HepG2 (cell line): ENCODE measurements at regions not wholly inside any gene's neighbourhood (a gene's known extent, or its start where the extent isn't known, plus 50 kb on each side); places are given as distances from the start of the nearest gene placed in this dataset.

Experiments used
- ATAC-seq: fragments of 200-7000 bp; cut with Tn5 transposase; 3 replicates; pipeline ENCODE4 v1.9.1; 2020; ENCODE audit warnings: mild to moderate bottlenecking, moderate library complexity
- BruUV-seq: library from RNA; stranded (reverse); fragments of 400-500 nt; replicated peaks from 2 replicates; lab custom pipeline; 2021; lab: Mats Ljungman, UMichigan
- CTCF ChIA-PET: fragments of 300-600 bp; formaldehyde crosslinking; extraction: SDS; loops from one replicate; lab custom pipeline; 2021; ENCODE audit warnings: low total read pairs, inconsistent platforms, low intra/inter-chr PET ratio; lab: Yijun Ruan, JAX
- POLR2A ChIA-PET: fragments of 350-600 bp; sonication (Branson Sonifier 250); formaldehyde crosslinking; loops from one replicate; lab custom pipeline; 2020; ENCODE audit warnings: antibody characterized with exemption, inconsistent platforms; lab: Yijun Ruan, JAX
- DNase-seq: peaks from one replicate; pipeline ENCODE4 v3.0.0-alpha.2; 2015; ENCODE audit warnings: low spot score
- FAIRE-seq: peaks from 3 replicates; lab custom pipeline; 2011; peaks lifted over from hg19 to GRCh38; lab: Jason Lieb, UNC
- H2AFZ ChIP-seq: one replicate; pipeline ENCODE4 v1.6.1; 2011; ENCODE audit warnings: low read length, inconsistent platforms
- H3K27ac ChIP-seq: fragments of 300-600 bp; 3 replicates; pipeline ENCODE4 v1.8.0; 2011; ENCODE audit warnings: mixed run types, mild to moderate bottlenecking, mixed read lengths, low read length, inconsistent platforms; ENCODE audit not compliant: insufficient read depth; ENCODE audit errors: extremely low read length
- H3K27me3 ChIP-seq, 2 experiments: fragments of 200-600 bp in 1 of 2; 2 replicates in 1 of 2; 3 replicates in 1 of 2; pipeline versions ENCODE4 v1.6.0 to v1.8.0; 2011; ENCODE audit warnings: low read length in 2 of 2, mild to moderate bottlenecking in 2 of 2, moderate library complexity in 2 of 2, inconsistent platforms in 1 of 2; ENCODE audit not compliant: insufficient read depth in 2 of 2, control insufficient read depth in 1 of 2
- H3K36me3 ChIP-seq, 2 experiments: fragments of 200-600 bp in 1 of 2; replicated peaks in 1 of 2; 2 replicates in 1 of 2; 3 replicates in 1 of 2; pipeline versions ENCODE4 v1.5.1 to v1.8.0; 2011; ENCODE audit warnings: low read length in 2 of 2, inconsistent platforms in 1 of 2; ENCODE audit not compliant: insufficient read depth in 2 of 2, control insufficient read depth in 1 of 2
- H3K4me1 ChIP-seq: 2 replicates; pipeline ENCODE4 v1.5.1; 2012; ENCODE audit warnings: low read length, inconsistent platforms; ENCODE audit not compliant: insufficient read depth
- H3K4me2 ChIP-seq: 2 replicates; pipeline ENCODE4 v1.6.0; 2011; ENCODE audit warnings: low read depth, low read length, inconsistent platforms
- H3K4me3 ChIP-seq, 3 experiments: fragments of 200-600 bp in 1 of 3; sonication (generic), shearing (Covaris generic) in 1 of 3; replicated peaks in 1 of 3; 2 replicates each; pipeline ENCODE4 v1.5.1; 2011 to 2016; ENCODE audit warnings: low read length in 3 of 3, inconsistent platforms in 2 of 3, low read depth in 2 of 3, mild to moderate bottlenecking in 2 of 3, control low read depth in 1 of 3, mixed read lengths in 1 of 3; ENCODE audit not compliant: insufficient read depth in 1 of 3
- H3K79me2 ChIP-seq: one replicate; pipeline ENCODE4 v1.6.1; 2011; ENCODE audit warnings: low read length, inconsistent platforms; ENCODE audit not compliant: insufficient read depth
- H3K9ac ChIP-seq: 2 replicates; pipeline ENCODE4 v1.6.0; 2011; ENCODE audit warnings: mild to moderate bottlenecking, low read depth, low read length, inconsistent platforms; ENCODE audit not compliant: insufficient read depth
- H3K9me3 ChIP-seq: 2 replicates; pipeline ENCODE4 v1.5.1; 2012; ENCODE audit warnings: mild to moderate bottlenecking, low read length
- H4K20me1 ChIP-seq: 2 replicates; pipeline ENCODE4 v1.6.0; 2011; ENCODE audit warnings: inconsistent platforms, mild to moderate bottlenecking, low read length, moderate library complexity; ENCODE audit not compliant: insufficient read depth
- EHMT2 ChIP-seq: fragments of 200-600 bp; sonication (generic); IDR thresholded peaks from 2 replicates; pipeline ENCODE4 v1.7.0; 2017; ENCODE audit warnings: antibody characterized with exemption, low read depth, low read length, borderline replicate concordance
- ELF4 ChIP-seq: sonication (generic); formaldehyde crosslinking; IDR thresholded peaks from 2 replicates; pipeline ENCODE4 v1.5.0; 2020; ENCODE audit warnings: missing genetic modification reagents, mild to moderate bottlenecking, moderate library complexity, borderline replicate concordance
- HNF4A ChIP-seq: sonication (generic); formaldehyde crosslinking; IDR thresholded peaks from 2 replicates; pipeline ENCODE4 v1.4.0; 2020; ENCODE audit warnings: missing genetic modification reagents
- HNF4G ChIP-seq, 2 experiments: sonication (generic) in 1 of 2; formaldehyde crosslinking in 1 of 2; IDR thresholded peaks; 2 replicates each; pipeline versions ENCODE4 v1.4.0 to v1.6.1; 2011 to 2020; ENCODE audit warnings: borderline replicate concordance in 2 of 2, low read depth in 2 of 2, mild to moderate bottlenecking in 2 of 2, low read length in 1 of 2, missing genetic modification reagents in 1 of 2, moderate library complexity in 1 of 2
- KDM3A ChIP-seq: IDR thresholded peaks from 2 replicates; pipeline ENCODE4 v1.6.1; 2018; ENCODE audit warnings: low read depth, missing compliant biosample characterization
- KLF16 ChIP-seq, 2 experiments: sonication (generic) in 1 of 2; formaldehyde crosslinking in 1 of 2; IDR thresholded peaks; 2 replicates each; pipeline versions ENCODE4 v1.6.1 to v1.8.0; 2016 to 2023; ENCODE audit warnings: missing genetic modification reagents in 2 of 2, missing compliant biosample characterization in 1 of 2
- MAFG ChIP-seq: sonication (generic); formaldehyde crosslinking; IDR thresholded peaks from 2 replicates; pipeline ENCODE4 v1.5.1; 2020; ENCODE audit warnings: mild to moderate bottlenecking, missing genetic modification reagents
- NRL ChIP-seq: sonication (generic); formaldehyde crosslinking; IDR thresholded peaks from 2 replicates; pipeline ENCODE4 v1.5.0; 2020; ENCODE audit warnings: missing genetic modification reagents, mild to moderate bottlenecking, moderate library complexity, borderline replicate concordance
- PHB2 ChIP-seq: fragments of 450-650 bp; IDR thresholded peaks from 2 replicates; pipeline ENCODE4 v1.6.1; 2018; ENCODE audit not compliant: partially characterized antibody
- U2AF1 ChIP-seq: fragments of 200-400 bp; formaldehyde crosslinking; optimal IDR thresholded peaks from 2 replicates; pipeline ENCODE3; 2017; ENCODE audit warnings: mild to moderate bottlenecking, low read depth, low read length
- ZNF17 ChIP-seq: sonication (generic); formaldehyde crosslinking; IDR thresholded peaks from 2 replicates; pipeline ENCODE4 v1.5.0; 2020; ENCODE audit warnings: mild to moderate bottlenecking, missing genetic modification reagents
- ZNF747 ChIP-seq: sonication (generic); formaldehyde crosslinking; IDR thresholded peaks from 2 replicates; pipeline ENCODE4 v1.8.1; 2023; ENCODE audit warnings: missing genetic modification reagents, mild to moderate bottlenecking, borderline replicate concordance
- ZNF780A ChIP-seq: sonication (generic); formaldehyde crosslinking; IDR thresholded peaks from 2 replicates; pipeline ENCODE4 v1.8.0; 2022; ENCODE audit warnings: mild to moderate bottlenecking, missing genetic modification reagents, moderate library complexity
- WGBS: methylation state at CpG from one replicate; pipeline ENCODE4 v1.1.6; 2017; ENCODE audit warnings: low lambda C conversion rate; 5-methylcytosine and 5-hydroxymethylcytosine counted together
- in situ Hi-C: cut with HindIII; loops from 2 replicates; pipeline ENCODE4 v1.10.0; 2017; ENCODE audit warnings: low pct_unique_long_range_greater_than_20kb; ENCODE audit not compliant: extremely low pct_ligation_motif_present
- intact Hi-C: fragments of 100-400 bp; cut with micrococcal nuclease; formaldehyde crosslinking; loops from one replicate; pipeline ENCODE4 v1.10.0; 2022; ENCODE audit not compliant: unreplicated experiment
- TF ChIP-seq, protein P1 (sequence below): sonication (generic); formaldehyde crosslinking; conservative IDR thresholded peaks from 2 replicates; pipeline ENCODE4 v1.4.0; 2020; ENCODE audit warnings: missing genetic modification reagents
- TF ChIP-seq, protein P2 (sequence below): sonication (generic); formaldehyde crosslinking; conservative IDR thresholded peaks from 2 replicates; pipeline ENCODE4 v1.8.0; 2022; ENCODE audit warnings: missing genetic modification reagents
- TF ChIP-seq, protein P3 (sequence below): sonication (generic); formaldehyde crosslinking; IDR thresholded peaks from 2 replicates; pipeline ENCODE4 v1.8.0; 2022; ENCODE audit warnings: mild to moderate bottlenecking, missing genetic modification reagents, moderate library complexity
- TF ChIP-seq, protein P4 (sequence below): sonication (generic); formaldehyde crosslinking; IDR thresholded peaks from 2 replicates; pipeline ENCODE4 v1.8.1; 2023; ENCODE audit warnings: mild to moderate bottlenecking, missing genetic modification reagents, borderline replicate concordance
- TF ChIP-seq, protein P5 (sequence below): sonication (generic); formaldehyde crosslinking; IDR thresholded peaks from 2 replicates; pipeline ENCODE4 v1.5.1; 2020; ENCODE audit warnings: missing genetic modification reagents, mild to moderate bottlenecking, borderline replicate concordance

DNA sequence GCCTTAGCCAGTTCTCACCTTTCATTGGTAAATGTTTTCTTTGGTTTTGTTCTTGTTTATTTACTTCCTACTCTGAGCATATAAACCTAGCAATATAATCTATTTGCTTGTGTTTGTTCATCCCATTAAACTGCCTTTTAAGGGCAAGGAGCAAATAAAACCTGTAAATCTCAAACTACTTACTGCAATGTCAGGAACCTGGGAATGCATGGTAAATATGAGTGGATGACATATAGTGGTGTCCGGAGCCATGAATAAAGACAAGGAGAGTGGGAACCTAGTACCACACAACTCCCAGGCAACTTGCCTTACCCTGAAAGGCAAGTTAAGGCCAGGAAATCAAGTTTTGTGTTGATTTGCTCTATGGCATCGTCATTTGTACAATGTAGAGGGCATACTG is 1133.7 kb upstream of the NCAM2 start:
- Histone ChIP-seq H3K36me3 (no peaks in the 10 kb centered on the region), H3K4me2 (no peak overlapping the region), H3K27me3 (no peaks in the 10 kb centered on the region), H2AFZ (no peak overlapping the region), H3K4me1 (no peaks in the 10 kb centered on the region), H3K79me2 (no peaks in the 10 kb centered on the region), H3K9me3 (peaks cover 83% of the 10 kb centered on the region), H4K20me1 (no peaks in the 10 kb centered on the region), H3K4me3 (no peak overlapping the region), H3K9ac (no peak overlapping the region), H3K27ac (no peak overlapping the region)
- ChIA-PET CTCF (no interaction called here), POLR2A (no interaction called here)
- ATAC-seq (no peak), FAIRE-seq (no peak), DNase-seq (no peak)
- WGBS, result 27% methylated on average over 2 of the region's 2 CpGs
- TF ChIP-seq, protein P1, sequence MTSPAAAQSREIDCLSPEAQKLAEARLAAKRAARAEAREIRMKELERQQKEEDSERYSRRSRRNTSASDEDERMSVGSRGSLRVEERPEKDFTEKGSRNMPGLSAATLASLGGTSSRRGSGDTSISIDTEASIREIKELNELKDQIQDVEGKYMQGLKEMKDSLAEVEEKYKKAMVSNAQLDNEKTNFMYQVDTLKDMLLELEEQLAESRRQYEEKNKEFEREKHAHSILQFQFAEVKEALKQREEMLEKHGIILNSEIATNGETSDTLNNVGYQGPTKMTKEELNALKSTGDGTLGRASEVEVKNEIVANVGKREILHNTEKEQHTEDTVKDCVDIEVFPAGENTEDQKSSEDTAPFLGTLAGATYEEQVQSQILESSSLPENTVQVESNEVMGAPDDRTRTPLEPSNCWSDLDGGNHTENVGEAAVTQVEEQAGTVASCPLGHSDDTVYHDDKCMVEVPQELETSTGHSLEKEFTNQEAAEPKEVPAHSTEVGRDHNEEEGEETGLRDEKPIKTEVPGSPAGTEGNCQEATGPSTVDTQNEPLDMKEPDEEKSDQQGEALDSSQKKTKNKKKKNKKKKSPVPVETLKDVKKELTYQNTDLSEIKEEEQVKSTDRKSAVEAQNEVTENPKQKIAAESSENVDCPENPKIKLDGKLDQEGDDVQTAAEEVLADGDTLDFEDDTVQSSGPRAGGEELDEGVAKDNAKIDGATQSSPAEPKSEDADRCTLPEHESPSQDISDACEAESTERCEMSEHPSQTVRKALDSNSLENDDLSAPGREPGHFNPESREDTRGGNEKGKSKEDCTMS (CRISPR knock-in tag), result no peak
- TF ChIP-seq ZNF780A (no peak), ELF4 (no peak), KDM3A (no peak), KLF16 (CRISPR knock-in tag; IDR thresholded peaks at IDR 0.05) (no peak), MAFG (CRISPR knock-in tag) (no peak), PHB2 (no peak), ZNF747 (no peak), HNF4A (CRISPR knock-in tag) (no peak), HNF4G (IDR thresholded peaks at IDR 0.05; ENCODE audit: borderline replicate concordance, low read depth, low read length) (no peak), HNF4G (CRISPR knock-in tag; IDR thresholded peaks at IDR 0.05; ENCODE audit: borderline replicate concordance, low read depth) (no peak), EHMT2 (no peak), NRL (CRISPR knock-in tag) (no peak), ZNF17 (no peak), U2AF1 (no peak)
- TF ChIP-seq, protein P2, sequence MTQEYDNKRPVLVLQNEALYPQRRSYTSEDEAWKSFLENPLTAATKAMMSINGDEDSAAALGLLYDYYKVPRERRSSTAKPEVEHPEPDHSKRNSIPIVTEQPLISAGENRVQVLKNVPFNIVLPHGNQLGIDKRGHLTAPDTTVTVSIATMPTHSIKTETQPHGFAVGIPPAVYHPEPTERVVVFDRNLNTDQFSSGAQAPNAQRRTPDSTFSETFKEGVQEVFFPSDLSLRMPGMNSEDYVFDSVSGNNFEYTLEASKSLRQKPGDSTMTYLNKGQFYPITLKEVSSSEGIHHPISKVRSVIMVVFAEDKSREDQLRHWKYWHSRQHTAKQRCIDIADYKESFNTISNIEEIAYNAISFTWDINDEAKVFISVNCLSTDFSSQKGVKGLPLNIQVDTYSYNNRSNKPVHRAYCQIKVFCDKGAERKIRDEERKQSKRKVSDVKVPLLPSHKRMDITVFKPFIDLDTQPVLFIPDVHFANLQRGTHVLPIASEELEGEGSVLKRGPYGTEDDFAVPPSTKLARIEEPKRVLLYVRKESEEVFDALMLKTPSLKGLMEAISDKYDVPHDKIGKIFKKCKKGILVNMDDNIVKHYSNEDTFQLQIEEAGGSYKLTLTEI (CRISPR knock-in tag), result no peak
- TF ChIP-seq, protein P3, sequence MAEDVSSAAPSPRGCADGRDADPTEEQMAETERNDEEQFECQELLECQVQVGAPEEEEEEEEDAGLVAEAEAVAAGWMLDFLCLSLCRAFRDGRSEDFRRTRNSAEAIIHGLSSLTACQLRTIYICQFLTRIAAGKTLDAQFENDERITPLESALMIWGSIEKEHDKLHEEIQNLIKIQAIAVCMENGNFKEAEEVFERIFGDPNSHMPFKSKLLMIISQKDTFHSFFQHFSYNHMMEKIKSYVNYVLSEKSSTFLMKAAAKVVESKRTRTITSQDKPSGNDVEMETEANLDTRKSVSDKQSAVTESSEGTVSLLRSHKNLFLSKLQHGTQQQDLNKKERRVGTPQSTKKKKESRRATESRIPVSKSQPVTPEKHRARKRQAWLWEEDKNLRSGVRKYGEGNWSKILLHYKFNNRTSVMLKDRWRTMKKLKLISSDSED (CRISPR knock-in tag), result no peak
- TF ChIP-seq, protein P4, sequence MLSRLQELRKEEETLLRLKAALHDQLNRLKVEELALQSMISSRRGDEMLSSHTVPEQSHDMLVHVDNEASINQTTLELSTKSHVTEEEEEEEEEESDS, result no peak
- TF ChIP-seq, protein P5, sequence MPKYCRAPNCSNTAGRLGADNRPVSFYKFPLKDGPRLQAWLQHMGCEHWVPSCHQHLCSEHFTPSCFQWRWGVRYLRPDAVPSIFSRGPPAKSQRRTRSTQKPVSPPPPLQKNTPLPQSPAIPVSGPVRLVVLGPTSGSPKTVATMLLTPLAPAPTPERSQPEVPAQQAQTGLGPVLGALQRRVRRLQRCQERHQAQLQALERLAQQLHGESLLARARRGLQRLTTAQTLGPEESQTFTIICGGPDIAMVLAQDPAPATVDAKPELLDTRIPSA (CRISPR knock-in tag), result no peak
- intact Hi-C loops (no loop called here), in situ Hi-C loops (no loop called here)
- no TSS peak for BruUV-seq
